Fibroblast of lung (primary cell): ENCODE measurements at regions not wholly inside any gene's neighbourhood (a gene's known extent, or its start where the extent isn't known, plus 50 kb on each side); places are given as distances from the start of the nearest gene placed in this dataset.

Experiments used
- DNase-seq, 2 donors: peaks; one replicate each; pipeline versions ENCODE4 v3.0.0 to v3.0.0-alpha.2; 2010; ENCODE audit warnings: low read depth in 2 of 2
- H2AFZ ChIP-seq: 2 replicates; pipeline ENCODE4 v1.5.1; 2012; ENCODE audit warnings: low read length, control low read depth, inconsistent platforms
- H3K27ac ChIP-seq: 2 replicates; pipeline ENCODE4 v1.5.1; 2011; ENCODE audit warnings: low read length, control low read depth; ENCODE audit not compliant: insufficient read depth
- H3K27me3 ChIP-seq: 2 replicates; pipeline ENCODE4 v1.5.1; 2011; ENCODE audit warnings: mild to moderate bottlenecking, low read length; ENCODE audit not compliant: control insufficient read depth, insufficient read depth
- H3K36me3 ChIP-seq: 2 replicates; pipeline ENCODE4 v1.5.1; 2011; ENCODE audit warnings: low read length; ENCODE audit not compliant: control insufficient read depth, insufficient read depth
- H3K4me1 ChIP-seq: 2 replicates; pipeline ENCODE4 v1.5.1; 2011; ENCODE audit warnings: low read length; ENCODE audit not compliant: control insufficient read depth, insufficient read depth; ENCODE audit errors: extremely low read depth
- H3K4me2 ChIP-seq: 2 replicates; pipeline ENCODE4 v1.5.1; 2011; ENCODE audit warnings: low read length, control low read depth; ENCODE audit not compliant: insufficient read depth; ENCODE audit errors: extremely low read depth
- H3K4me3 ChIP-seq, 4 experiments: fragments of 200-600 bp in 1 of 4; sonication (generic) in 1 of 4; replicated peaks in 1 of 4; 2 replicates each; pipeline ENCODE4 v1.5.1; 2011 to 2016; ENCODE audit warnings: low read length in 4 of 4, low read depth in 3 of 4, mild to moderate bottlenecking in 3 of 4, control low read depth in 2 of 4, inconsistent platforms in 1 of 4, mixed read lengths in 1 of 4; ENCODE audit not compliant: insufficient read depth in 1 of 4; ENCODE audit errors: control extremely low read depth in 1 of 4
- H3K79me2 ChIP-seq: 2 replicates; pipeline ENCODE4 v1.5.1; 2012; ENCODE audit warnings: mild to moderate bottlenecking, low read length, inconsistent platforms; ENCODE audit not compliant: control insufficient read depth, insufficient read depth
- H3K9ac ChIP-seq: 2 replicates; pipeline ENCODE4 v1.5.1; 2011; ENCODE audit warnings: mild to moderate bottlenecking, low read length, control low read depth; ENCODE audit not compliant: insufficient read depth
- H3K9me3 ChIP-seq: 2 replicates; pipeline ENCODE4 v1.5.1; 2012; ENCODE audit warnings: low read depth, low read length; ENCODE audit not compliant: control insufficient read depth, insufficient read depth
- H4K20me1 ChIP-seq: 2 replicates; pipeline ENCODE4 v1.5.1; 2011; ENCODE audit warnings: low read length; ENCODE audit not compliant: control insufficient read depth, insufficient read depth; ENCODE audit errors: extremely low read depth
- CTCF ChIP-seq, 2 donors: IDR thresholded peaks in 1 of 2; conservative IDR thresholded peaks in 1 of 2; 1 replicate in 1 of 2; 2 replicates in 1 of 2; pipeline ENCODE4 v1.5.1; 2011 to 2012; ENCODE audit warnings: low read length in 2 of 2, control low read depth in 1 of 2, inconsistent platforms in 1 of 2, low read depth in 1 of 2, mild to moderate bottlenecking in 1 of 2
- EZH2 ChIP-seq: IDR thresholded peaks from 2 replicates; pipeline ENCODE4 v1.5.1; 2012; ENCODE audit warnings: low read length, control low read depth, mild to moderate bottlenecking; ENCODE audit errors: missing control alignments

- Histone ChIP-seq H3K27me3 (no peaks in the 10 kb centered on the region), H3K36me3 (no peaks in the 10 kb centered on the region), H3K9me3 (no peaks in the 10 kb centered on the region), H3K9ac (no peak overlapping the region), H3K79me2 (no peaks in the 10 kb centered on the region), H3K27ac (no peak overlapping the region), H4K20me1 (no peaks in the 10 kb centered on the region), H3K4me1 (no peaks in the 10 kb centered on the region), H3K4me2 (no peak overlapping the region), H2AFZ (no peak overlapping the region), H3K4me3 (no peak overlapping the region)
- TF ChIP-seq CTCF (conservative IDR thresholded peaks at IDR 0.05 in 1 of 2, IDR thresholded peaks at IDR 0.05 in 1 of 2; ENCODE audit: low read depth in 1 of 2, low read length in 2 of 2), result no peak
- no peak for TF ChIP-seq EZH2
- no peak for DNase-seq
Observed at GRCh38 chr3:178369006-178369405, 167.2 kb upstream of the KCNMB2 start.

- Histone ChIP-seq H2AFZ (no peak overlapping the region), H3K27ac (no peak overlapping the region), H3K36me3 (no peaks in the 10 kb centered on the region), H3K79me2 (no peaks in the 10 kb centered on the region), H4K20me1 (no peaks in the 10 kb centered on the region), H3K9me3 (no peaks in the 10 kb centered on the region), H3K4me3 (no peak overlapping the region), H3K27me3 (no peaks in the 10 kb centered on the region), H3K4me2 (no peak overlapping the region), H3K4me1 (no peaks in the 10 kb centered on the region), H3K9ac (no peak overlapping the region)
- no peak for DNase-seq
- TF ChIP-seq CTCF (conservative IDR thresholded peaks at IDR 0.05 in 1 of 2, IDR thresholded peaks at IDR 0.05 in 1 of 2; ENCODE audit: low read depth in 1 of 2, low read length in 2 of 2) (no peak), EZH2 (no peak)
Observed at GRCh38 chr3:178369811-178370210, 166.4 kb upstream of the KCNMB2 start.

GRCh38 chr3:178370387-178370786, 165.8 kb upstream of the KCNMB2 start:
- TF ChIP-seq EZH2 (no peak), CTCF (conservative IDR thresholded peaks at IDR 0.05 in 1 of 2, IDR thresholded peaks at IDR 0.05 in 1 of 2; ENCODE audit: low read depth in 1 of 2, low read length in 2 of 2) (no peak)
- Histone ChIP-seq H3K36me3 (no peaks in the 10 kb centered on the region), H3K9me3 (no peaks in the 10 kb centered on the region), H3K4me2 (no peak overlapping the region), H3K79me2 (no peaks in the 10 kb centered on the region), H3K4me3 (no peak overlapping the region), H3K4me1 (no peaks in the 10 kb centered on the region), H3K9ac (no peak overlapping the region), H3K27ac (no peak overlapping the region), H3K27me3 (no peaks in the 10 kb centered on the region), H4K20me1 (no peaks in the 10 kb centered on the region), H2AFZ (no peak overlapping the region)
- DNase-seq, result no peak
